NCI-H1694 (cell line): ENCODE measurements at regions not wholly inside any gene's neighbourhood (a gene's known extent, or its start where the extent isn't known, plus 50 kb on each side); places are given as distances from the start of the nearest gene placed in this dataset.
"Not testable (repeated sequence)": the region's sequence is repeated elsewhere in the genome, so short reads cannot be mapped to it uniquely, and the experiment has no call there.

ENCODE experiments used
- DNase-seq: peaks from one replicate; lab custom pipeline; 2025; lab: John Stamatoyannopoulos, UW

GRCh38 chr13:54267253-54267668, 1238.6 kb downstream of the OLFM4 start:
- not testable (repeated sequence) for DNase-seq

- DNase-seq = not testable (repeated sequence)
Measured at GRCh38 chr13:54268013-54268695, 1239.5 kb downstream of the OLFM4 start.

GRCh38 chr13:54287062-54287764, 1258.6 kb downstream of the OLFM4 start:
- no peak for DNase-seq

GRCh38 chr13:54301085-54301484, 1272.5 kb downstream of the OLFM4 start:
- no peak for DNase-seq

GRCh38 chr13:54305377-54305776, 1276.8 kb downstream of the OLFM4 start:
- DNase-seq = no peak

GRCh38 chr13:54312885-54313284, 1284.3 kb downstream of the OLFM4 start:
- DNase-seq = no peak

GRCh38 chr13:54317722-54318121, 1289.1 kb downstream of the OLFM4 start:
- no peak for DNase-seq

- DNase-seq = no peak
Measured at GRCh38 chr13:54337540-54337939, 1308.9 kb downstream of the OLFM4 start.

GRCh38 chr13:54347531-54347930, 1318.9 kb downstream of the OLFM4 start:
- no peak for DNase-seq

- DNase-seq = no peak
Measured at GRCh38 chr13:54356209-54356608, 1327.6 kb downstream of the OLFM4 start.

GRCh38 chr13:54356849-54357248, 1328.2 kb downstream of the OLFM4 start:
- no peak for DNase-seq

- no peak for DNase-seq
Measured at GRCh38 chr13:54357284-54357933, 1328.8 kb downstream of the OLFM4 start.

GRCh38 chr13:54361460-54361859, 1332.8 kb downstream of the OLFM4 start:
- DNase-seq = no peak

GRCh38 chr13:54366728-54367127, 1338.1 kb downstream of the OLFM4 start:
- DNase-seq = no peak

- DNase-seq = no peak
Measured at GRCh38 chr13:54367639-54368271, 1339.1 kb downstream of the OLFM4 start.

- no peak for DNase-seq
Measured at GRCh38 chr13:54368387-54368786, 1339.8 kb downstream of the OLFM4 start.

- peak; percentile 67 for DNase-seq
Measured at GRCh38 chr13:54373211-54373610, 1344.6 kb downstream of the OLFM4 start.

GRCh38 chr13:54379461-54379860, 1350.8 kb downstream of the OLFM4 start:
- no peak for DNase-seq

GRCh38 chr13:54383604-54384003, 1355.0 kb downstream of the OLFM4 start:
- DNase-seq = no peak

GRCh38 chr13:54387625-54388024, 1359.0 kb downstream of the OLFM4 start:
- no peak for DNase-seq

GRCh38 chr13:54390841-54391240, 1362.2 kb downstream of the OLFM4 start:
- no peak for DNase-seq

- DNase-seq = no peak
Measured at GRCh38 chr13:54394085-54394700, 1365.6 kb downstream of the OLFM4 start.
